NCI-H446 (cell line): ENCODE measurements at regions not wholly inside any gene's neighbourhood (a gene's known extent, or its start where the extent isn't known, plus 50 kb on each side); places are given as distances from the start of the nearest gene placed in this dataset.
A peak's percentile ranks its signal among the peaks of the same experiment; 100 is the strongest.
"Not testable (repeated sequence)": the region's sequence is repeated elsewhere in the genome, so short reads cannot be mapped to it uniquely, and the experiment has no call there.

Experiments
- DNase-seq, 2 experiments: peaks; one replicate each; lab custom pipeline; 2025; lab: John Stamatoyannopoulos, UW

- no peak for DNase-seq
Measured at GRCh38 chr17:70323269-70323668, 153.9 kb downstream of the KCNJ2 start.

GRCh38 chr17:70324031-70324430 is 154.7 kb downstream of the KCNJ2 start:
- DNase-seq: no peak

- DNase-seq: no peak
Measured at GRCh38 chr17:70327279-70327678, 157.9 kb downstream of the KCNJ2 start.

GRCh38 chr17:70327723-70328122 is 158.4 kb downstream of the KCNJ2 start:
- DNase-seq: peak; percentile 77 to 93

- no peak for DNase-seq
Measured at GRCh38 chr17:70329721-70330120, 160.4 kb downstream of the KCNJ2 start.

GRCh38 chr17:70331066-70331465 is 161.7 kb downstream of the KCNJ2 start:
- not testable (repeated sequence) for DNase-seq

- DNase-seq: no peak
Measured at GRCh38 chr17:70332356-70333210, 163.3 kb downstream of the KCNJ2 start.

- DNase-seq: no peak
Measured at GRCh38 chr17:70336411-70336810, 167.1 kb downstream of the KCNJ2 start.

- no peak for DNase-seq
Measured at GRCh38 chr17:70338946-70339354, 169.6 kb downstream of the KCNJ2 start.

- no peak for DNase-seq
Measured at GRCh38 chr17:70343114-70343513, 173.8 kb downstream of the KCNJ2 start.

- DNase-seq: no peak
Measured at GRCh38 chr17:70344386-70345060, 175.2 kb downstream of the KCNJ2 start.

GRCh38 chr17:70345061-70345460 is 175.7 kb downstream of the KCNJ2 start:
- no peak for DNase-seq

GRCh38 chr17:70352834-70353233 is 183.5 kb downstream of the KCNJ2 start:
- DNase-seq: no peak

GRCh38 chr17:70353408-70354092 is 184.2 kb downstream of the KCNJ2 start:
- no peak for DNase-seq

- no peak for DNase-seq
Measured at GRCh38 chr17:70355185-70355584, 185.9 kb downstream of the KCNJ2 start.

GRCh38 chr17:70357190-70357589 is 187.9 kb downstream of the KCNJ2 start:
- DNase-seq: no peak

- no peak for DNase-seq
Measured at GRCh38 chr17:70365091-70365583, 195.8 kb downstream of the KCNJ2 start.

- DNase-seq: peak in 1 of 2 experiments; percentile 55
Measured at GRCh38 chr17:70366386-70366785, 197.1 kb downstream of the KCNJ2 start.

GRCh38 chr17:70368011-70368410 is 198.7 kb downstream of the KCNJ2 start:
- peak in 1 of 2 experiments; percentile 20 for DNase-seq

GRCh38 chr17:70369391-70369790 is 200.1 kb downstream of the KCNJ2 start:
- DNase-seq: no peak

- no peak for DNase-seq
Measured at GRCh38 chr17:70370816-70371215, 201.5 kb downstream of the KCNJ2 start.

GRCh38 chr17:70373369-70373768 is 204.0 kb downstream of the KCNJ2 start:
- DNase-seq: no peak

- no peak for DNase-seq
Measured at GRCh38 chr17:70374496-70374895, 205.2 kb downstream of the KCNJ2 start.
